ENCODE measurements at regions not wholly inside any gene's neighbourhood (a gene's known extent, or its start where the extent isn't known, plus 50 kb on each side); places are given as distances from the start of the nearest gene placed in this dataset.

DNA sequence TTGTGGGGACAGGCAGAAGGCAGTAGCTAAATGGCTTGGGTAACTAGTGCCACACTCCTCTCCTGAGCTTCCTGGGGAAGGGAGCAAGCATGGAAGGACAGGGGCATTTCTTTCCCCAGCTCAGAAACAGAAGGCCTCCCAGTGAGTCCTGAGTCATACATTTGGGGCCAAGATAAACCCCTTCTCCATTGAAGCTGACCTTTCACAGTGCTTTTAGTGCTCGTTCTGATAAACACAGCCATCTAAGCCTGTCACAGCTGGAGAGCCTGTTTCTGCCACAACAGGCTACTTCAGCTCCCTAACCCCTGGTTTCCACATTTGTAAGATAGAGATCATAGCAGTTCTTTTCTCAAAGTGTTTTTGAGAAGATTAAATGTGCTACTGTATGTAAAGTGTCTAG lies 374.0 kb downstream of the LMX1A start (continued):
- no peak for TF ChIP-seq CHCHD3 (CRISPR knock-in tag; IDR thresholded peaks at IDR 0.05)

DNA sequence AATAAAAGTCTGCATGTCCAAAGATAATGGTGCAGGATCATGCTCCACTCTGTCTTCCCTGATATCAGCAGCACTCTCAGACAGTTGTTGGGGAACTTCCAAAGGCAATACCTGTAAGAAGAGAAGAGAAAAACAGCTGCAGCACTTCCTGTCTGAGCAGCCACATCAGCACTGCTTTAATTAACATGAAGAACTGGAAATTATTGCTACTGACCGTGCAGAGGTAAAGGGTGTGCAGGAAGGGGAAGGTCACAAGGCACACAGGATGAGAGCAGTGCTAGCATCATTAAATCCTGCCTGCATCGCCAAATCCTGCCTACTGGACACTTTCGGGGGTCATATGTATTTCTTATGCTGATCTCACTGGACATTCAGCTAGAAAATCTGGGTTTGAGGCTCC lies 379.0 kb downstream of the LMX1A start:
- Histone ChIP-seq H3K79me2 (ENCODE audit: control insufficient read depth, insufficient read depth, low read length) (no peaks in the 10 kb centered on the region), H3K9ac (ENCODE audit: insufficient read depth in 1 of 2, low read depth in 2 of 2, low read length in 2 of 2) (no peak overlapping the region), H3K9me1 (ENCODE audit: control insufficient read depth, insufficient read depth, low read length) (no peaks in the 10 kb centered on the region), H4K20me1 (replicated peaks; ENCODE audit: control insufficient read depth, insufficient read depth, low read length) (no peaks in the 10 kb centered on the region), H3K27ac (ENCODE audit: extremely low read depth, low read depth, low read length) (no peak overlapping the region), H3K4me3 (no peak overlapping the region), H2AFZ (ENCODE audit: low read depth, low read length) (no peak overlapping the region), H3K27me3 (ENCODE audit: control insufficient read depth in 2 of 2, insufficient read depth in 2 of 2, low read length in 2 of 2) (no peaks in the 10 kb centered on the region), H3K4me2 (ENCODE audit: insufficient read depth, low read length) (no peak overlapping the region), H3K36me3 (ENCODE audit: control insufficient read depth, insufficient read depth, low read length) (no peaks in the 10 kb centered on the region), H3K9me3 (replicated peaks; ENCODE audit: control insufficient read depth, insufficient read depth, low read depth, low read length) (0 out of 2 replicates have a peak, but pooled peaks cover 2% of the 10 kb centered on the region), H3K4me1 (replicated peaks in 1 of 2; ENCODE audit: control insufficient read depth in 2 of 2, insufficient read depth in 2 of 2, low read length in 2 of 2) (no peaks in the 10 kb centered on the region)
- 0% methylated on average over 3 of the region's 3 CpGs for WGBS (ENCODE audit: insufficient coverage, low coverage, missing lambda C conversion rate)
- POLR2A ChIA-PET: no interaction called here
- ATAC-seq: no peak
- CTCF ChIA-PET (ENCODE audit: low intra/inter-chr PET ratio): no interaction called here
- BruUV-seq (replicated peaks): no TSS peak
- in situ Hi-C loops (cut with MboI) (no loop called here), intact Hi-C loops (cut with micrococcal nuclease) (no loop called here)
- FAIRE-seq: no peak
- no peak for DNase-seq (ENCODE audit: extremely low read depth in 1 of 4, low spot score in 3 of 4)
- TF ChIP-seq, protein P1, sequence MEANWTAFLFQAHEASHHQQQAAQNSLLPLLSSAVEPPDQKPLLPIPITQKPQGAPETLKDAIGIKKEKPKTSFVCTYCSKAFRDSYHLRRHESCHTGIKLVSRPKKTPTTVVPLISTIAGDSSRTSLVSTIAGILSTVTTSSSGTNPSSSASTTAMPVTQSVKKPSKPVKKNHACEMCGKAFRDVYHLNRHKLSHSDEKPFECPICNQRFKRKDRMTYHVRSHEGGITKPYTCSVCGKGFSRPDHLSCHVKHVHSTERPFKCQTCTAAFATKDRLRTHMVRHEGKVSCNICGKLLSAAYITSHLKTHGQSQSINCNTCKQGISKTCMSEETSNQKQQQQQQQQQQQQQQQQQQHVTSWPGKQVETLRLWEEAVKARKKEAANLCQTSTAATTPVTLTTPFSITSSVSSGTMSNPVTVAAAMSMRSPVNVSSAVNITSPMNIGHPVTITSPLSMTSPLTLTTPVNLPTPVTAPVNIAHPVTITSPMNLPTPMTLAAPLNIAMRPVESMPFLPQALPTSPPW (CRISPR knock-in tag; IDR thresholded peaks at IDR 0.05): no peak
- TF ChIP-seq ZNF217 (CRISPR knock-in tag; IDR thresholded peaks at IDR 0.05): no peak
- TF ChIP-seq, protein P2, sequence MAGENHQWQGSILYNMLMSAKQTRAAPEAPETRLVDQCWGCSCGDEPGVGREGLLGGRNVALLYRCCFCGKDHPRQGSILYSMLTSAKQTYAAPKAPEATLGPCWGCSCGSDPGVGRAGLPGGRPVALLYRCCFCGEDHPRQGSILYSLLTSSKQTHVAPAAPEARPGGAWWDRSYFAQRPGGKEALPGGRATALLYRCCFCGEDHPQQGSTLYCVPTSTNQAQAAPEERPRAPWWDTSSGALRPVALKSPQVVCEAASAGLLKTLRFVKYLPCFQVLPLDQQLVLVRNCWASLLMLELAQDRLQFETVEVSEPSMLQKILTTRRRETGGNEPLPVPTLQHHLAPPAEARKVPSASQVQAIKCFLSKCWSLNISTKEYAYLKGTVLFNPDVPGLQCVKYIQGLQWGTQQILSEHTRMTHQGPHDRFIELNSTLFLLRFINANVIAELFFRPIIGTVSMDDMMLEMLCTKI (IDR thresholded peaks at IDR 0.05; ENCODE audit: partially characterized antibody): no peak
- no peak for TF ChIP-seq ZNF699 (CRISPR knock-in tag; IDR thresholded peaks at IDR 0.05; ENCODE audit: insufficient replicate concordance)
- TF ChIP-seq, protein P3, sequence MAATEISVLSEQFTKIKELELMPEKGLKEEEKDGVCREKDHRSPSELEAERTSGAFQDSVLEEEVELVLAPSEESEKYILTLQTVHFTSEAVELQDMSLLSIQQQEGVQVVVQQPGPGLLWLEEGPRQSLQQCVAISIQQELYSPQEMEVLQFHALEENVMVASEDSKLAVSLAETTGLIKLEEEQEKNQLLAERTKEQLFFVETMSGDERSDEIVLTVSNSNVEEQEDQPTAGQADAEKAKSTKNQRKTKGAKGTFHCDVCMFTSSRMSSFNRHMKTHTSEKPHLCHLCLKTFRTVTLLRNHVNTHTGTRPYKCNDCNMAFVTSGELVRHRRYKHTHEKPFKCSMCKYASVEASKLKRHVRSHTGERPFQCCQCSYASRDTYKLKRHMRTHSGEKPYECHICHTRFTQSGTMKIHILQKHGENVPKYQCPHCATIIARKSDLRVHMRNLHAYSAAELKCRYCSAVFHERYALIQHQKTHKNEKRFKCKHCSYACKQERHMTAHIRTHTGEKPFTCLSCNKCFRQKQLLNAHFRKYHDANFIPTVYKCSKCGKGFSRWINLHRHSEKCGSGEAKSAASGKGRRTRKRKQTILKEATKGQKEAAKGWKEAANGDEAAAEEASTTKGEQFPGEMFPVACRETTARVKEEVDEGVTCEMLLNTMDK (IDR thresholded peaks at IDR 0.05; ENCODE audit: borderline replicate concordance, insufficient read depth, low read depth, low read length, poor library complexity, severe bottlenecking): no peak
- no peak for TF ChIP-seq GTF2E2 (tag; IDR thresholded peaks at IDR 0.05)
- no peak for TF ChIP-seq TAF15 (IDR thresholded peaks at IDR 0.05; ENCODE audit: low read depth, low read length)
